Neural cell (in vitro differentiated cells): ENCODE measurements at regions not wholly inside any gene's neighbourhood (a gene's known extent, or its start where the extent isn't known, plus 50 kb on each side); places are given as distances from the start of the nearest gene placed in this dataset.

Source experiments
- H2AFZ ChIP-seq: fragments of 200-600, 300-800 bp; sonication (generic), shearing (Covaris generic); 2 replicates; pipeline ENCODE4 v1.6.0; 2014; ENCODE audit warnings: low read depth, mild to moderate bottlenecking, antibody characterized with exemption, low read length, moderate library complexity
- H3F3A ChIP-seq: fragments of 200-600 bp; shearing (Covaris generic); 2 replicates; pipeline ENCODE4 v1.6.1; 2016; ENCODE audit warnings: mild to moderate bottlenecking, moderate library complexity, mixed read lengths, antibody characterized with exemption, low read length; ENCODE audit not compliant: insufficient read depth, poor library complexity, severe bottlenecking
- H3K27ac ChIP-seq: fragments of 200-600, 300-800 bp; sonication (generic), shearing (Covaris generic); 2 replicates; pipeline ENCODE4 v1.5.1; 2014; ENCODE audit warnings: mild to moderate bottlenecking, low read length, moderate library complexity
- H3K27me3 ChIP-seq: fragments of 300-800, 200-600 bp; sonication (generic), shearing (Covaris generic); 2 replicates; pipeline ENCODE4 v1.6.0; 2014; ENCODE audit warnings: mild to moderate bottlenecking, low read depth, low read length, moderate library complexity; ENCODE audit not compliant: insufficient read depth
- H3K36me3 ChIP-seq: fragments of 300-800, 200-600 bp; sonication (generic), shearing (Covaris generic); 2 replicates; pipeline ENCODE4 v1.5.1; 2014; ENCODE audit warnings: mild to moderate bottlenecking, antibody characterized with exemption, low read length, moderate library complexity; ENCODE audit not compliant: insufficient read depth
- H3K4me2 ChIP-seq: fragments of 300-800, 200-600 bp; sonication (generic), shearing (Covaris generic); 2 replicates; pipeline ENCODE4 v1.6.0; 2014; ENCODE audit warnings: mild to moderate bottlenecking, low read length
- H3K4me3 ChIP-seq: fragments of 300-800, 200-600 bp; sonication (generic), shearing (Covaris generic); 2 replicates; pipeline ENCODE4 v1.5.1; 2014; ENCODE audit warnings: mild to moderate bottlenecking, low read length, moderate library complexity
- H3K79me2 ChIP-seq: fragments of 200-600 bp; shearing (Covaris generic); replicated peaks from 2 replicates; pipeline ENCODE4 v1.6.0; 2014; ENCODE audit warnings: mild to moderate bottlenecking, low read length, moderate library complexity; ENCODE audit not compliant: insufficient read depth
- H3K9ac ChIP-seq: fragments of 300-800, 200-600 bp; sonication (generic), shearing (Covaris generic); 2 replicates; pipeline ENCODE4 v1.6.1; 2016; ENCODE audit warnings: mild to moderate bottlenecking, low read length, mixed read lengths
- H3K9me2 ChIP-seq: fragments of 200-600 bp; shearing (Covaris generic); 2 replicates; pipeline ENCODE4 v1.6.1; 2016; ENCODE audit warnings: mild to moderate bottlenecking, low read length, mixed read lengths; ENCODE audit not compliant: insufficient read depth
- H3K9me3 ChIP-seq: fragments of 200-600, 300-800 bp; sonication (generic), shearing (Covaris generic); 2 replicates; pipeline ENCODE4 v1.6.1; 2016; ENCODE audit warnings: mild to moderate bottlenecking, mixed run types, low read length, moderate library complexity, mixed read lengths
- H4K20me1 ChIP-seq: fragments of 200-600 bp; shearing (Covaris generic); 2 replicates; pipeline ENCODE4 v1.6.1; 2016; ENCODE audit warnings: mild to moderate bottlenecking, mixed run types; ENCODE audit not compliant: insufficient read depth
- CTCF ChIP-seq: fragments of 450-650 bp; IDR thresholded peaks from 2 replicates; pipeline ENCODE4 v1.5.1; 2014; ENCODE audit warnings: antibody characterized with exemption, mild to moderate bottlenecking, moderate library complexity; ENCODE audit not compliant: poor library complexity, severe bottlenecking
- EP300 ChIP-seq: fragments of 450-650 bp; conservative IDR thresholded peaks from 2 replicates; pipeline ENCODE4 v1.6.1; 2014; ENCODE audit warnings: antibody characterized with exemption, mild to moderate bottlenecking, moderate library complexity; ENCODE audit not compliant: poor library complexity, severe bottlenecking
- EZH2 ChIP-seq: fragments of 200-600, 300-800 bp; shearing (Covaris generic), sonication (generic); IDR thresholded peaks from 2 replicates; pipeline ENCODE4 v1.6.1; 2014; ENCODE audit warnings: antibody characterized with exemption, low read length, borderline replicate concordance, mild to moderate bottlenecking; ENCODE audit not compliant: insufficient read depth, poor library complexity, severe bottlenecking
- MXI1 ChIP-seq: fragments of 450-650 bp; conservative IDR thresholded peaks from 2 replicates; pipeline ENCODE4 v1.6.1; 2014; ENCODE audit warnings: antibody characterized with exemption, mild to moderate bottlenecking; ENCODE audit not compliant: poor library complexity, severe bottlenecking
- POLR2AphosphoS5 ChIP-seq: IDR thresholded peaks from 2 replicates; pipeline ENCODE4 v1.6.1; 2012
- RAD21 ChIP-seq: fragments of 450-650 bp; conservative IDR thresholded peaks from 2 replicates; pipeline ENCODE4 v1.6.1; 2014; ENCODE audit warnings: antibody characterized with exemption, mild to moderate bottlenecking, moderate library complexity
- REST ChIP-seq: IDR thresholded peaks from 2 replicates; pipeline ENCODE4 v1.6.1; 2012; ENCODE audit warnings: borderline replicate concordance
- SMC3 ChIP-seq: fragments of 450-650 bp; conservative IDR thresholded peaks from 2 replicates; pipeline ENCODE4 v1.6.1; 2014; ENCODE audit warnings: antibody characterized with exemption, mild to moderate bottlenecking, moderate library complexity; ENCODE audit not compliant: poor library complexity
- TAF1 ChIP-seq: IDR thresholded peaks from 2 replicates; pipeline ENCODE4 v1.6.1; 2012; ENCODE audit warnings: low read depth

- no peak overlapping the region for H3K9ac ChIP-seq
Observed at GRCh38 chr5:6867712-6868111, 154.5 kb downstream of the TENT4A start.

GRCh38 chr5:6868171-6868570 lies 154.9 kb downstream of the TENT4A start:
- H3K9me3 ChIP-seq = no peaks in the 10 kb centered on the region
- no peaks in the 10 kb centered on the region for H3K9me2 ChIP-seq
- no peaks in the 10 kb centered on the region for H3K27me3 ChIP-seq
- H3K79me2 ChIP-seq = no peaks in the 10 kb centered on the region
- H3K4me2 ChIP-seq = no peak overlapping the region
- H2AFZ ChIP-seq = no peak overlapping the region
- H3K4me3 ChIP-seq = no peak overlapping the region
- no peaks in the 10 kb centered on the region for H3F3A ChIP-seq
- no peak overlapping the region for H3K27ac ChIP-seq
- TF ChIP-seq MXI1 (no peak), RAD21 (no peak), TAF1 (no peak), SMC3 (no peak), POLR2AphosphoS5 (no peak)
- no peaks in the 10 kb centered on the region for H3K36me3 ChIP-seq
- no peak overlapping the region for H3K9ac ChIP-seq
- H4K20me1 ChIP-seq = no peaks in the 10 kb centered on the region

More at GRCh38 chr5:6867712-6868111, 154.5 kb downstream of the TENT4A start:
- no peak overlapping the region for H2AFZ ChIP-seq
- no peak for TF ChIP-seq MXI1
- TF ChIP-seq EZH2 = no peak
- TF ChIP-seq CTCF = no peak
- TF ChIP-seq SMC3 = no peak
- no peaks in the 10 kb centered on the region for H3K9me3 ChIP-seq
- H3K4me3 ChIP-seq = no peak overlapping the region
- H3K9me2 ChIP-seq = no peaks in the 10 kb centered on the region
- H3K27ac ChIP-seq = no peak overlapping the region
- H3K4me2 ChIP-seq = no peak overlapping the region
- no peaks in the 10 kb centered on the region for H3K27me3 ChIP-seq
- H4K20me1 ChIP-seq = no peaks in the 10 kb centered on the region
- no peaks in the 10 kb centered on the region for H3F3A ChIP-seq
- no peaks in the 10 kb centered on the region for H3K79me2 ChIP-seq
- H3K36me3 ChIP-seq = no peaks in the 10 kb centered on the region

- Histone ChIP-seq H3K27me3 (no peaks in the 10 kb centered on the region), H3F3A (no peaks in the 10 kb centered on the region), H3K36me3 (no peaks in the 10 kb centered on the region), H3K27ac (no peak overlapping the region), H3K4me2 (no peak overlapping the region), H2AFZ (no peak overlapping the region), H3K79me2 (no peaks in the 10 kb centered on the region), H3K4me3 (no peak overlapping the region), H3K9ac (no peak overlapping the region), H3K9me2 (no peaks in the 10 kb centered on the region), H3K9me3 (no peaks in the 10 kb centered on the region), H4K20me1 (no peaks in the 10 kb centered on the region)
- no peak for TF ChIP-seq TAF1
- TF ChIP-seq MXI1 = no peak
- no peak for TF ChIP-seq SMC3
- no peak for TF ChIP-seq EP300
- TF ChIP-seq CTCF = no peak
- TF ChIP-seq REST = no peak
- TF ChIP-seq EZH2 = no peak
Observed at GRCh38 chr5:6868575-6869215, 155.5 kb downstream of the TENT4A start.
